HEK293 (cell line): ENCODE measurements at regions not wholly inside any gene's neighbourhood (a gene's known extent, or its start where the extent isn't known, plus 50 kb on each side); places are given as distances from the start of the nearest gene placed in this dataset.

Experiments
- CTCF ChIA-PET: fragments of 350-600 bp; formaldehyde crosslinking; extraction: SDS; loops from one replicate; lab custom pipeline; 2021; ENCODE audit warnings: antibody characterized with exemption; lab: Yijun Ruan, JAX
- POLR2A ChIA-PET: fragments of 300-600 bp; formaldehyde crosslinking; extraction: SDS; loops from one replicate; lab custom pipeline; 2020; ENCODE audit warnings: antibody characterized with exemption, inconsistent platforms; lab: Yijun Ruan, JAX
- H3K27ac ChIP-seq: fragments of 200-500 bp; sonication (Bioruptor generic); 2 replicates; pipeline ENCODE4 v1.5.1; 2014; ENCODE audit warnings: low read depth, low read length, control low read depth, inconsistent platforms; ENCODE audit errors: extremely low read depth
- H3K36me3 ChIP-seq, 2 experiments: fragments of 200-500 bp in 1 of 2; sonication (Bioruptor generic) in 1 of 2; 1 replicate in 1 of 2; 2 replicates in 1 of 2; pipeline ENCODE4 v1.5.1; 2014 to 2017; ENCODE audit warnings: inconsistent platforms in 2 of 2, low read length in 2 of 2; ENCODE audit not compliant: control insufficient read depth in 2 of 2, insufficient read depth in 1 of 2
- H3K4me1 ChIP-seq: fragments of 200-500 bp; sonication (Bioruptor generic); 2 replicates; pipeline ENCODE4 v1.5.1; 2014; ENCODE audit warnings: mild to moderate bottlenecking, low read length, inconsistent platforms; ENCODE audit not compliant: control insufficient read depth, insufficient read depth
- H3K4me3 ChIP-seq: 2 replicates; pipeline ENCODE4 v1.5.1; 2011; ENCODE audit warnings: low read depth, mild to moderate bottlenecking, control low read depth, low read length, moderate library complexity
- H3K9me3 ChIP-seq: fragments of 200-500 bp; sonication (Bioruptor generic); 2 replicates; pipeline ENCODE4 v1.5.1; 2014; ENCODE audit warnings: low read depth, low read length, inconsistent platforms; ENCODE audit not compliant: control insufficient read depth, insufficient read depth
- GLI2 ChIP-seq: fragments of 450-650 bp; formaldehyde crosslinking; IDR thresholded peaks from 2 replicates; pipeline ENCODE4; 2017; ENCODE audit warnings: missing biosample characterization, missing genetic modification characterization, low read depth, borderline replicate concordance
- SP2 ChIP-seq: fragments of 450-650 bp; formaldehyde crosslinking; IDR thresholded peaks from 2 replicates; pipeline ENCODE4 v1.5.1; 2016; ENCODE audit warnings: missing biosample characterization, missing genetic modification characterization
- ZNF169 ChIP-seq: fragments of 450-650 bp; formaldehyde crosslinking; IDR thresholded peaks from 2 replicates; pipeline ENCODE4 v1.5.1; 2016; ENCODE audit warnings: missing biosample characterization, missing genetic modification characterization
- ZNF2 ChIP-seq: fragments of 450-650 bp; formaldehyde crosslinking; IDR thresholded peaks from 2 replicates; pipeline ENCODE4 v1.5.1; 2016; ENCODE audit warnings: missing biosample characterization, missing genetic modification characterization
- ZNF280D ChIP-seq: fragments of 450-650 bp; formaldehyde crosslinking; IDR thresholded peaks from 2 replicates; pipeline ENCODE4 v1.5.1; 2016; ENCODE audit warnings: missing biosample characterization, missing genetic modification characterization
- ZNF350 ChIP-seq: fragments of 450-650 bp; formaldehyde crosslinking; IDR thresholded peaks from 2 replicates; pipeline ENCODE4 v1.5.0; 2017; ENCODE audit warnings: missing biosample characterization, mild to moderate bottlenecking, missing genetic modification characterization
- ZNF423 ChIP-seq: fragments of 450-650 bp; formaldehyde crosslinking; IDR thresholded peaks from 2 replicates; pipeline ENCODE4 v1.5.1; 2016; ENCODE audit warnings: missing biosample characterization, missing genetic modification characterization
- ZNF521 ChIP-seq: fragments of 450-650 bp; formaldehyde crosslinking; IDR thresholded peaks from 2 replicates; pipeline ENCODE4 v1.5.1; 2017; ENCODE audit warnings: missing biosample characterization, mild to moderate bottlenecking, missing genetic modification characterization
- ZNF555 ChIP-seq: fragments of 450-650 bp; formaldehyde crosslinking; conservative IDR thresholded peaks from 2 replicates; pipeline ENCODE4 v1.5.1; 2017; ENCODE audit warnings: missing biosample characterization, mild to moderate bottlenecking, missing genetic modification characterization, inconsistent platforms
- ZNF585B ChIP-seq: fragments of 450-650 bp; formaldehyde crosslinking; IDR thresholded peaks from 2 replicates; pipeline ENCODE4 v1.5.1; 2016; ENCODE audit warnings: missing biosample characterization, missing genetic modification characterization
- ZNF792 ChIP-seq: fragments of 450-650 bp; formaldehyde crosslinking; IDR thresholded peaks from 2 replicates; pipeline ENCODE4 v1.5.1; 2016; ENCODE audit warnings: missing biosample characterization, missing genetic modification characterization
- TF ChIP-seq, protein P1 (sequence below): fragments of 450-650 bp; formaldehyde crosslinking; IDR thresholded peaks from 2 replicates; pipeline ENCODE4 v1.5.1; 2016; ENCODE audit warnings: missing biosample characterization, missing genetic modification characterization, low read depth
- TF ChIP-seq, protein P2 (sequence below): fragments of 450-650 bp; formaldehyde crosslinking; conservative IDR thresholded peaks from 2 replicates; pipeline ENCODE4 v1.5.1; 2016; ENCODE audit warnings: low read depth, missing biosample characterization, missing genetic modification characterization
- TF ChIP-seq, protein P3 (sequence below): fragments of 450-650 bp; formaldehyde crosslinking; IDR thresholded peaks from 2 replicates; pipeline ENCODE4 v1.5.1; 2016; ENCODE audit warnings: missing biosample characterization, missing genetic modification characterization

- H3K27ac ChIP-seq: no peak overlapping the region
- H3K4me1 ChIP-seq: no peaks in the 10 kb centered on the region
- CTCF ChIA-PET: interaction anchor here (0.7 to 1.0 kb wide), 2 partner anchors 149 to 438 kb away, joined by 3 read pairs; no protein-coding TSS in a partner anchor
Observed at GRCh38 chr7:86980223-86980622, 79.2 kb downstream of the ELAPOR2 start.

DNA sequence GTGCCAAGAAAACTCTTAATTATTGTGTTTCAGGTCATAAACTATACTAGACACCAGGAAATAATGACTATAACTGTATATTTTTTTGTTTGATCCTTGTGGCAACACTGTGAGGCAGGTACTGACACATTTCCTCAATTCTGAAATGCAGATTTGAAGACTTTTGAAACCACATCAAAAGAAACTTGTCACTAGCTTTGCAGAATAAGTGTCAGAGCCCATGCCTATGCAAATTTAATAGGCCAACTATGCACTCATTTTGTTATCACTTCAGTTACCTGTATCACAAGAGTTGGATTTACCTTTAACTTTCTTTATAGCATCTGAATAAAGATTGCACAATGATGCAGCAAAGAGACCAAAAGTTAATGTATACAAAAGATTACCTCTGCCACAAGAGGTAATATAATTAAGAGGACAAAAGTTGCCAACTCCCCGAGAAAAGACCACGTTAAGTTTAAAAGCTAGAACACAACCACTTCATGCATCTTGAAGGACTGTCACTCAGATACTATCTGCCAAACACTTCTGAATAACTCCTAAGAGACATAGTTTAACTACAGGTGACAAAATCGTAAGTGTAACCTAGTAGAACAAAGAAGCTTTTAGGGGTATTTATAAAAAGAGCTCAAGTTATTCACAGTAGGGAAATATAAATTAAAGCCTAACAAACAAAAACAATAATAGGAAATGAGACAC, 80.5 kb downstream of the ELAPOR2 start:
- POLR2A ChIA-PET: interaction anchor here (1.1 kb wide), 1 partner anchor 173 kb away, joined by 3 read pairs; the partner anchor contains the start of gene DMTF1
- CTCF ChIA-PET: interaction anchor here (0.6 kb wide), 1 partner anchor 170 kb away, joined by 4 read pairs; no protein-coding TSS in a partner anchor

More at GRCh38 chr7:86980223-86980622, 79.2 kb downstream of the ELAPOR2 start:
- Histone ChIP-seq H3K4me3 (no peak overlapping the region), H3K9me3 (no peaks in the 10 kb centered on the region), H3K36me3 (no peaks in the 10 kb centered on the region)
- TF ChIP-seq SP2 (tag by site-specific recombination): no peak
- POLR2A ChIA-PET: interaction anchor here (1.1 kb wide), 1 partner anchor 172 kb away, joined by 3 read pairs; the partner anchor contains the start of gene DMTF1

More for the DNA sequence above, 80.5 kb downstream of the ELAPOR2 start:
- Histone ChIP-seq H3K36me3 (no peaks in the 10 kb centered on the region), H3K27ac (no peak overlapping the region), H3K4me3 (no peak overlapping the region)
- TF ChIP-seq ZNF521 (tag by site-specific recombination) (no peak), ZNF169 (tag by site-specific recombination) (no peak), ZNF555 (tag by site-specific recombination) (no peak), ZNF350 (tag by site-specific recombination) (no peak), ZNF280D (tag by site-specific recombination) (no peak), ZNF585B (tag by site-specific recombination) (no peak), ZNF792 (tag by site-specific recombination) (no peak), GLI2 (tag by site-specific recombination) (no peak), ZNF2 (no peak), ZNF423 (tag by site-specific recombination) (no peak)
- TF ChIP-seq, protein P1, sequence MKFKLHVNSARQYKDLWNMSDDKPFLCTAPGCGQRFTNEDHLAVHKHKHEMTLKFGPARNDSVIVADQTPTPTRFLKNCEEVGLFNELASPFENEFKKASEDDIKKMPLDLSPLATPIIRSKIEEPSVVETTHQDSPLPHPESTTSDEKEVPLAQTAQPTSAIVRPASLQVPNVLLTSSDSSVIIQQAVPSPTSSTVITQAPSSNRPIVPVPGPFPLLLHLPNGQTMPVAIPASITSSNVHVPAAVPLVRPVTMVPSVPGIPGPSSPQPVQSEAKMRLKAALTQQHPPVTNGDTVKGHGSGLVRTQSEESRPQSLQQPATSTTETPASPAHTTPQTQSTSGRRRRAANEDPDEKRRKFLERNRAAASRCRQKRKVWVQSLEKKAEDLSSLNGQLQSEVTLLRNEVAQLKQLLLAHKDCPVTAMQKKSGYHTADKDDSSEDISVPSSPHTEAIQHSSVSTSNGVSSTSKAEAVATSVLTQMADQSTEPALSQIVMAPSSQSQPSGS (tag by site-specific recombination): no peak
- TF ChIP-seq, protein P2, sequence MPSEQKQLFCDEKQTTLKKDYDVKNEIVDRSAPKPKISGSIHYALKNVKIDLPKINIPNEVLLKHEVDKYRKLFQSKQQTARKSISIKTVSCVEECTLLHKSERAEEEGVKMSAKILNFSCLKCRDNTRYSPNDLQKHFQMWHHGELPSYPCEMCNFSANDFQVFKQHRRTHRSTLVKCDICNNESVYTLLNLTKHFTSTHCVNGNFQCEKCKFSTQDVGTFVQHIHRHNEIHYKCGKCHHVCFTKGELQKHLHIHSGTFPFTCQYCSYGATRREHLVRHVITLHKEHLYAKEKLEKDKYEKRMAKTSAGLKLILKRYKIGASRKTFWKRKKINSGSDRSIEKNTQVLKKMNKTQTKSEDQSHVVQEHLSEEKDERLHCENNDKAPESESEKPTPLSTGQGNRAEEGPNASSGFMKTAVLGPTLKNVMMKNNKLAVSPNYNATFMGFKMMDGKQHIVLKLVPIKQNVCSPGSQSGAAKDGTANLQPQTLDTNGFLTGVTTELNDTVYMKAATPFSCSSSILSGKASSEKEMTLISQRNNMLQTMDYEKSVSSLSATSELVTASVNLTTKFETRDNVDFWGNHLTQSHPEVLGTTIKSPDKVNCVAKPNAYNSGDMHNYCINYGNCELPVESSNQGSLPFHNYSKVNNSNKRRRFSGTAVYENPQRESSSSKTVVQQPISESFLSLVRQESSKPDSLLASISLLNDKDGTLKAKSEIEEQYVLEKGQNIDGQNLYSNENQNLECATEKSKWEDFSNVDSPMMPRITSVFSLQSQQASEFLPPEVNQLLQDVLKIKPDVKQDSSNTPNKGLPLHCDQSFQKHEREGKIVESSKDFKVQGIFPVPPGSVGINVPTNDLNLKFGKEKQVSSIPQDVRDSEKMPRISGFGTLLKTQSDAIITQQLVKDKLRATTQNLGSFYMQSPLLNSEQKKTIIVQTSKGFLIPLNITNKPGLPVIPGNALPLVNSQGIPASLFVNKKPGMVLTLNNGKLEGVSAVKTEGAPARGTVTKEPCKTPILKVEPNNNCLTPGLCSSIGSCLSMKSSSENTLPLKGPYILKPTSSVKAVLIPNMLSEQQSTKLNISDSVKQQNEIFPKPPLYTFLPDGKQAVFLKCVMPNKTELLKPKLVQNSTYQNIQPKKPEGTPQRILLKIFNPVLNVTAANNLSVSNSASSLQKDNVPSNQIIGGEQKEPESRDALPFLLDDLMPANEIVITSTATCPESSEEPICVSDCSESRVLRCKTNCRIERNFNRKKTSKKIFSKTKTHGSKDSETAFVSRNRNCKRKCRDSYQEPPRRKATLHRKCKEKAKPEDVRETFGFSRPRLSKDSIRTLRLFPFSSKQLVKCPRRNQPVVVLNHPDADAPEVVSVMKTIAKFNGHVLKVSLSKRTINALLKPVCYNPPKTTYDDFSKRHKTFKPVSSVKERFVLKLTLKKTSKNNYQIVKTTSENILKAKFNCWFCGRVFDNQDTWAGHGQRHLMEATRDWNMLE (tag by site-specific recombination): no peak
- TF ChIP-seq, protein P3, sequence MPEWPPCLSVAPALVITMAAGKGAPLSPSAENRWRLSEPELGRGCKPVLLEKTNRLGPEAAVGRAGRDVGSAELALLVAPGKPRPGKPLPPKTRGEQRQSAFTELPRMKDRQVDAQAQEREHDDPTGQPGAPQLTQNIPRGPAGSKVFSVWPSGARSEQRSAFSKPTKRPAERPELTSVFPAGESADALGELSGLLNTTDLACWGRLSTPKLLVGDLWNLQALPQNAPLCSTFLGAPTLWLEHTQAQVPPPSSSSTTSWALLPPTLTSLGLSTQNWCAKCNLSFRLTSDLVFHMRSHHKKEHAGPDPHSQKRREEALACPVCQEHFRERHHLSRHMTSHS: no peak
- TF ChIP-seq, all 188 proteins: peak for 0
- Histone ChIP-seq H3K9me3 (no peaks in the 10 kb centered on the region), H3K4me1 (no peaks in the 10 kb centered on the region)
